ENCODE measurements at regions not wholly inside any gene's neighbourhood (a gene's known extent, or its start where the extent isn't known, plus 50 kb on each side); places are given as distances from the start of the nearest gene placed in this dataset.

DNA sequence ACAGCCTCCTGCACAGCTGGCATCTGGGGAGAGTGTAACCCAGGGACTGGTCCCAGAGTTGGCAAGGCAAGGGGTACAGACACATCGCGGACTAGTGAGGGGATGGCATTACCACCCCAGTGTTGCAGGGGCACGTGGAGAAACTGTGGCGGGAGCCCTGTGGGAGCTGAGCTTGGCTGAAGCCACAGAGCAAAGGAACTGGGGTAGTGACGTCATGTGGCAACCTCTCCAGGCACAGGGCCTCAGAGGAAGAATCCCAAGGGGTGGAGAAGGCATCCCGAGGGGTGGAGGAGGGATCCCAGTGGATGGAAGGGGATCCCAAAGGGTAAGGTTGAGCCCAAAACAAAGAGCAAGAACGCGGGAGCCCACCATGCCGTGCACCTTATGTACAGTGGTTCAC lies 70.1 kb downstream of the GSC start:
- no peak overlapping the region for H3K4me2 ChIP-seq (ENCODE audit: low read depth, low read length)

GRCh38 chr14:94697773-94698556 lies 71.9 kb downstream of the GSC start:
- TF ChIP-seq EZH2phosphoT487 (IDR thresholded peaks at IDR 0.05; ENCODE audit: low read length) (no peak), EZH2 (optimal IDR thresholded peaks at IDR 0.05; ENCODE audit: low read depth, low read length) (no peak), CTCF (IDR thresholded peaks at IDR 0.05; ENCODE audit: low read length) (no peak)
- Histone ChIP-seq H3K79me2 (ENCODE audit: low read length) (no peaks in the 10 kb centered on the region), H3K4me2 (ENCODE audit: low read depth, low read length) (no peak overlapping the region), H3K9me2 (replicated peaks; ENCODE audit: insufficient read depth, low read length) (no peaks in the 10 kb centered on the region), H3K4me3 (ENCODE audit: low read length) (no peak overlapping the region), H2AFZ (ENCODE audit: low read length) (no peak overlapping the region), H3K9ac (ENCODE audit: low read length) (no peak overlapping the region), H3K36me3 (replicated peaks; ENCODE audit: insufficient read depth, low read length) (no peaks in the 10 kb centered on the region), H3K4me1 (ENCODE audit: low read length) (no peaks in the 10 kb centered on the region), H3K9me3 (replicated peaks; ENCODE audit: insufficient read depth, low read length) (no peaks in the 10 kb centered on the region), H3K27ac (ENCODE audit: low read length) (no peak overlapping the region), H3K27me3 (replicated peaks; ENCODE audit: insufficient read depth, low read length) (no peaks in the 10 kb centered on the region), H3F3A (ENCODE audit: insufficient read depth, low read length) (no peaks in the 10 kb centered on the region), H4K20me1 (ENCODE audit: insufficient read depth, low read length) (no peaks in the 10 kb centered on the region)
- no peak for DNase-seq

More for the DNA sequence above, 70.1 kb downstream of the GSC start:
- no peaks in the 10 kb centered on the region for H3K36me3 ChIP-seq (replicated peaks; ENCODE audit: insufficient read depth, low read length)
- no peaks in the 10 kb centered on the region for H3K4me1 ChIP-seq (ENCODE audit: low read length)
- no peaks in the 10 kb centered on the region for H3K9me2 ChIP-seq (replicated peaks; ENCODE audit: insufficient read depth, low read length)
- no peaks in the 10 kb centered on the region for H3K27me3 ChIP-seq (replicated peaks; ENCODE audit: insufficient read depth, low read length)
- no peaks in the 10 kb centered on the region for H3F3A ChIP-seq (ENCODE audit: insufficient read depth, low read length)
- H2AFZ ChIP-seq (ENCODE audit: low read length), result no peak overlapping the region
- TF ChIP-seq EZH2phosphoT487 (IDR thresholded peaks at IDR 0.05; ENCODE audit: low read length) (no peak), CTCF (IDR thresholded peaks at IDR 0.05; ENCODE audit: low read length) (no peak), EZH2 (optimal IDR thresholded peaks at IDR 0.05; ENCODE audit: low read depth, low read length) (no peak)
- H3K27ac ChIP-seq (ENCODE audit: low read length), result no peak overlapping the region
- no peak overlapping the region for H3K4me3 ChIP-seq (ENCODE audit: low read length)
- DNase-seq, result no peak
- H3K79me2 ChIP-seq (ENCODE audit: low read length), result no peaks in the 10 kb centered on the region
- no peak overlapping the region for H3K9ac ChIP-seq (ENCODE audit: low read length)
- no peaks in the 10 kb centered on the region for H4K20me1 ChIP-seq (ENCODE audit: insufficient read depth, low read length)
- no peaks in the 10 kb centered on the region for H3K9me3 ChIP-seq (replicated peaks; ENCODE audit: insufficient read depth, low read length)

DNA sequence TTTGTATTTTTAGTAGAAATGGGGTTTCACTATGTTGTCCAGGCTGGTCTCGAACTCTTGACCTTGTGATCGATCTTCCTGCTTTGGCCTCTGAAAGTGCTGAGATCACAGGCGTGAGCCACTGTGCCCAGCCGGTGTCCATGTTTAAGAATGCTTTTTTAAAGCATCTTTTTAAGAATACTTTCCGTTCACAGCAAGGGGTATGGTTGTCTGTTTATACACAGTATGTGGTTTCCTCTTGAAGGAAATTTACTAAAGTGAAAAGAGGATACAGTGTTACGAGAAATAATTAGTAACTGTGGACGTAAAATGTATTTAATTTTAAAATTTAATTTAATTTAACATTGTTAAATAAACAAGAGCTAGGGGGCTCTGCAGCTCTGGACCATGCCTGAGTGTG lies 73.4 kb downstream of the GSC start:
- Histone ChIP-seq H4K20me1 (ENCODE audit: insufficient read depth, low read length) (no peaks in the 10 kb centered on the region), H3K36me3 (replicated peaks; ENCODE audit: insufficient read depth, low read length) (no peaks in the 10 kb centered on the region), H3K4me1 (ENCODE audit: low read length) (no peaks in the 10 kb centered on the region), H3K9ac (ENCODE audit: low read length) (no peak overlapping the region), H3K4me2 (ENCODE audit: low read depth, low read length) (no peak overlapping the region), H3K9me2 (replicated peaks; ENCODE audit: insufficient read depth, low read length) (no peaks in the 10 kb centered on the region), H3K27me3 (replicated peaks; ENCODE audit: insufficient read depth, low read length) (no peaks in the 10 kb centered on the region), H3F3A (ENCODE audit: insufficient read depth, low read length) (no peaks in the 10 kb centered on the region), H3K79me2 (ENCODE audit: low read length) (no peaks in the 10 kb centered on the region), H3K27ac (ENCODE audit: low read length) (no peak overlapping the region), H3K9me3 (replicated peaks; ENCODE audit: insufficient read depth, low read length) (no peaks in the 10 kb centered on the region), H2AFZ (ENCODE audit: low read length) (no peak overlapping the region), H3K4me3 (ENCODE audit: low read length) (no peak overlapping the region)
- no peak for DNase-seq
- TF ChIP-seq EZH2 (optimal IDR thresholded peaks at IDR 0.05; ENCODE audit: low read depth, low read length) (no peak), CTCF (IDR thresholded peaks at IDR 0.05; ENCODE audit: low read length) (no peak), EZH2phosphoT487 (IDR thresholded peaks at IDR 0.05; ENCODE audit: low read length) (no peak)

Measured in MM.1S (cell line).